Right kidney (tissue), 1 donor: ENCODE measurements at regions not wholly inside any gene's neighbourhood (a gene's known extent, or its start where the extent isn't known, plus 50 kb on each side); places are given as distances from the start of the nearest gene placed in this dataset.

Source experiments
- DNase-seq: peaks from one replicate; pipeline ENCODE4 v3.0.0-alpha.2; 2016

GRCh38 chr18:77448046-77448445, 198.4 kb downstream of the GALR1 start:
- no peak for DNase-seq

- DNase-seq = no peak
Measured at GRCh38 chr18:77455004-77455403, 205.4 kb downstream of the GALR1 start.

GRCh38 chr18:77457681-77458080, 208.0 kb downstream of the GALR1 start:
- no peak for DNase-seq

- DNase-seq = no peak
Measured at GRCh38 chr18:77461062-77461688, 211.5 kb downstream of the GALR1 start.

- DNase-seq = no peak
Measured at GRCh38 chr18:77464917-77465316, 215.3 kb downstream of the GALR1 start.

GRCh38 chr18:77466890-77467289, 217.2 kb downstream of the GALR1 start:
- no peak for DNase-seq

- no peak for DNase-seq
Measured at GRCh38 chr18:77469131-77469530, 219.5 kb downstream of the GALR1 start.

- no peak for DNase-seq
Measured at GRCh38 chr18:77470569-77471413, 221.1 kb downstream of the GALR1 start.

GRCh38 chr18:77472509-77472908, 222.9 kb downstream of the GALR1 start:
- DNase-seq = no peak

- DNase-seq = no peak
Measured at GRCh38 chr18:77478646-77479442, 229.2 kb downstream of the GALR1 start.

- no peak for DNase-seq
Measured at GRCh38 chr18:77481541-77481940, 231.9 kb downstream of the GALR1 start.

- no peak for DNase-seq
Measured at GRCh38 chr18:77482190-77483085, 232.8 kb downstream of the GALR1 start.

GRCh38 chr18:77486985-77487384, 237.3 kb downstream of the GALR1 start:
- DNase-seq = no peak

GRCh38 chr18:77487951-77488740, 238.5 kb downstream of the GALR1 start:
- no peak for DNase-seq

GRCh38 chr18:77495079-77495478, 245.4 kb downstream of the GALR1 start:
- DNase-seq = no peak

GRCh38 chr18:77495982-77496690, 246.5 kb downstream of the GALR1 start:
- DNase-seq = no peak

GRCh38 chr18:77501266-77501665, 251.6 kb downstream of the GALR1 start:
- DNase-seq = no peak

GRCh38 chr18:77505499-77505898, 255.9 kb downstream of the GALR1 start:
- DNase-seq = no peak

GRCh38 chr18:77512152-77512551, 262.5 kb downstream of the GALR1 start:
- DNase-seq = no peak

- DNase-seq = no peak
Measured at GRCh38 chr18:77517901-77518300, 268.3 kb downstream of the GALR1 start.

GRCh38 chr18:77520767-77521166, 271.1 kb downstream of the GALR1 start:
- no peak for DNase-seq
